ENCODE measurements at regions not wholly inside any gene's neighbourhood (a gene's known extent, or its start where the extent isn't known, plus 50 kb on each side); places are given as distances from the start of the nearest gene placed in this dataset.

- TF ChIP-seq YY1 (IDR thresholded peaks at IDR 0.05; ENCODE audit: insufficient read depth, insufficient read length) (no peak), SUZ12 (IDR thresholded peaks at IDR 0.05; ENCODE audit: extremely low read depth, insufficient read depth, insufficient read length) (no peak), ZNF274 (IDR thresholded peaks at IDR 0.05; ENCODE audit: low read depth, low read length) (no peak)
Measured at GRCh38 chr6:97674802-97675201, 391.8 kb upstream of the MMS22L start.
